ENCODE measurements at regions not wholly inside any gene's neighbourhood (a gene's known extent, or its start where the extent isn't known, plus 50 kb on each side); places are given as distances from the start of the nearest gene placed in this dataset.
A peak's percentile ranks its signal among the peaks of the same experiment; 100 is the strongest.

GRCh38 chr3:164460851-164461250, 617.4 kb downstream of the SI start:
- POLR2A ChIA-PET, result no interaction called here
- RAD21 ChIA-PET (ENCODE audit: low non-redundant PET in 1 of 2, low total read pairs in 2 of 2, uncharacterized antibody in 2 of 2, unreplicated experiment in 2 of 2), result no interaction called here
- no peaks in the 10 kb centered on the region for H3K4me1 ChIP-seq (ENCODE audit: control insufficient read depth in 1 of 2, insufficient read depth in 2 of 2, low read length in 2 of 2)
- no peaks in the 10 kb centered on the region for H3K27me3 ChIP-seq (ENCODE audit: insufficient read depth, low read length)
- H3K27ac ChIP-seq (ENCODE audit: low read depth, low read length), result no peak overlapping the region
- no peaks in the 10 kb centered on the region for H3K9me2 ChIP-seq (ENCODE audit: insufficient read depth)
- no peak for DNase-seq (ENCODE audit: low read depth, low spot score)
- H3K36me3 ChIP-seq (ENCODE audit: control insufficient read depth in 1 of 2, insufficient read depth in 2 of 2, low read length in 2 of 2), result no peaks in the 10 kb centered on the region
- no peak overlapping the region for H3K9ac ChIP-seq (ENCODE audit: low read length)
- no peak for TF ChIP-seq CEBPB (IDR thresholded peaks at IDR 0.05; ENCODE audit: low read depth)
- no peak for TF ChIP-seq EZH2phosphoT487 (IDR thresholded peaks at IDR 0.05; ENCODE audit: borderline replicate concordance)
- no peak for TF ChIP-seq POLR2A (IDR thresholded peaks at IDR 0.05; ENCODE audit: borderline replicate concordance, extremely low read depth, insufficient read depth, insufficient read length)
- TF ChIP-seq TCF7L2 (IDR thresholded peaks at IDR 0.05; ENCODE audit: borderline replicate concordance, extremely low read depth, insufficient read depth, insufficient read length), result no peak
- no peak for TF ChIP-seq CBX3 (IDR thresholded peaks at IDR 0.05; ENCODE audit: low read depth)
- TF ChIP-seq EZH2 (IDR thresholded peaks at IDR 0.05), result no peak
- TF ChIP-seq ZNF274 (IDR thresholded peaks at IDR 0.05; ENCODE audit: low read depth, low read length), result no peak
- TF ChIP-seq ZFX (IDR thresholded peaks at IDR 0.05), result no peak
- H3K4me3 ChIP-seq (replicated peaks in 1 of 2; ENCODE audit: low read depth in 1 of 2, low read length in 2 of 2), result no peak overlapping the region
- ATAC-seq, result no peak
- no TSS peak for BruUV-seq (replicated peaks)
- no peaks in the 10 kb centered on the region for H4K20me1 ChIP-seq (ENCODE audit: insufficient read depth)
- peak overlapping the region; percentile 60 for H2AFZ ChIP-seq (ENCODE audit: low read depth, low read length, poor library complexity, severe bottlenecking)
- H3K79me2 ChIP-seq (ENCODE audit: insufficient read depth, low read length), result no peaks in the 10 kb centered on the region
- H3K4me2 ChIP-seq (ENCODE audit: low read length), result no peak overlapping the region
- intact Hi-C loops (cut with micrococcal nuclease), result no loop called here
- no peaks in the 10 kb centered on the region for H3K9me3 ChIP-seq (ENCODE audit: control insufficient read depth in 1 of 2, insufficient read depth in 1 of 2, low read depth in 1 of 2, low read length in 2 of 2)
- CTCF ChIA-PET, result no interaction called here

DNA sequence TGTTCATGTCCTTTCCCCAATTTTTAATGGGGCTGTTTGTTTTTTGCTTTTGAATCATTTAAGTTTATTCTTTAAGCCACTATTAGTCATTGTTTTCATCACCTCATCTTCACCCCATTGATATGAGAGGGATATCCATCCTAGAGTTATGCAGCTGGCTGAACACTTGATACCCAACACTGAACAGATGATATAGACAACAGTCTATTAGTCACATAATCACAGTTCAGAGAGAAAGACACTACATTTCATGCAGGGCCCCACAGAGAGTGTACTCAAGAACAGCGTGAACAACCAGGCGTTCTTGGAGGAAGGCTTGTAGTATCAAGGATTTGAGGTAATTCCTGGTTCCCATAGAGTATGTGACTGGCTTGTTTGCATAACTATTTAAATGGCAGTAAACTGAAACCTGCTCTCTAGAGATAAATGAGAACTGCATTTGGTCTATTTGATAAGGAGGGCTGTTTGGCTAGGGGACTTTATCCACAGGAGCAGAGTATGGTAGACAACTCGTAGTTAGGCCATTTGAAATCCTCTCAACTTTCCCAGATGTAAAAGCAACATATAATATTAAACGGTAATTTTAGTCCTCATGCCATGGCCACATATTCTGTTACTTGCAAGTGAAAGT, 618.7 kb downstream of the SI start:
- ChIA-PET POLR2A (no interaction called here), CTCF (no interaction called here), RAD21 (ENCODE audit: low non-redundant PET in 1 of 2, low total read pairs in 2 of 2, uncharacterized antibody in 2 of 2, unreplicated experiment in 2 of 2) (no interaction called here)
- Histone ChIP-seq H3K27ac (ENCODE audit: low read depth, low read length) (no peak overlapping the region), H3K27me3 (ENCODE audit: insufficient read depth, low read length) (no peaks in the 10 kb centered on the region), H3K4me2 (ENCODE audit: low read length) (no peak overlapping the region), H4K20me1 (ENCODE audit: insufficient read depth) (no peaks in the 10 kb centered on the region), H3K9ac (ENCODE audit: low read length) (no peak overlapping the region), H3K79me2 (ENCODE audit: insufficient read depth, low read length) (no peaks in the 10 kb centered on the region), H3K4me1 (ENCODE audit: control insufficient read depth in 1 of 2, insufficient read depth in 2 of 2, low read length in 2 of 2) (no peaks in the 10 kb centered on the region), H2AFZ (ENCODE audit: low read depth, low read length, poor library complexity, severe bottlenecking) (peak overlapping the region; percentile 61), H3K9me2 (ENCODE audit: insufficient read depth) (no peaks in the 10 kb centered on the region), H3K4me3 (replicated peaks in 1 of 2; ENCODE audit: low read depth in 1 of 2, low read length in 2 of 2) (no peak overlapping the region), H3K36me3 (ENCODE audit: control insufficient read depth in 1 of 2, insufficient read depth in 2 of 2, low read length in 2 of 2) (no peaks in the 10 kb centered on the region), H3K9me3 (ENCODE audit: control insufficient read depth in 1 of 2, insufficient read depth in 1 of 2, low read depth in 1 of 2, low read length in 2 of 2) (no peaks in the 10 kb centered on the region)
- intact Hi-C loops (cut with micrococcal nuclease), result no loop called here
- TF ChIP-seq POLR2A (IDR thresholded peaks at IDR 0.05; ENCODE audit: borderline replicate concordance, extremely low read depth, insufficient read depth, insufficient read length), result no peak
- TF ChIP-seq, protein P1, sequence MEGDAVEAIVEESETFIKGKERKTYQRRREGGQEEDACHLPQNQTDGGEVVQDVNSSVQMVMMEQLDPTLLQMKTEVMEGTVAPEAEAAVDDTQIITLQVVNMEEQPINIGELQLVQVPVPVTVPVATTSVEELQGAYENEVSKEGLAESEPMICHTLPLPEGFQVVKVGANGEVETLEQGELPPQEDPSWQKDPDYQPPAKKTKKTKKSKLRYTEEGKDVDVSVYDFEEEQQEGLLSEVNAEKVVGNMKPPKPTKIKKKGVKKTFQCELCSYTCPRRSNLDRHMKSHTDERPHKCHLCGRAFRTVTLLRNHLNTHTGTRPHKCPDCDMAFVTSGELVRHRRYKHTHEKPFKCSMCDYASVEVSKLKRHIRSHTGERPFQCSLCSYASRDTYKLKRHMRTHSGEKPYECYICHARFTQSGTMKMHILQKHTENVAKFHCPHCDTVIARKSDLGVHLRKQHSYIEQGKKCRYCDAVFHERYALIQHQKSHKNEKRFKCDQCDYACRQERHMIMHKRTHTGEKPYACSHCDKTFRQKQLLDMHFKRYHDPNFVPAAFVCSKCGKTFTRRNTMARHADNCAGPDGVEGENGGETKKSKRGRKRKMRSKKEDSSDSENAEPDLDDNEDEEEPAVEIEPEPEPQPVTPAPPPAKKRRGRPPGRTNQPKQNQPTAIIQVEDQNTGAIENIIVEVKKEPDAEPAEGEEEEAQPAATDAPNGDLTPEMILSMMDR (IDR thresholded peaks at IDR 0.05 in 2 of 3, conservative IDR thresholded peaks at IDR 0.05 in 1 of 3; ENCODE audit: borderline replicate concordance in 1 of 3, insufficient read depth in 1 of 3, low read depth in 2 of 3, low read length in 2 of 3), result no peak
- no peak for TF ChIP-seq EZH2 (IDR thresholded peaks at IDR 0.05)
- TF ChIP-seq SRF (IDR thresholded peaks at IDR 0.05; ENCODE audit: low read depth), result no peak
- no peak for TF ChIP-seq ZNF274 (IDR thresholded peaks at IDR 0.05; ENCODE audit: low read depth, low read length)
- TF ChIP-seq ATF3 (IDR thresholded peaks at IDR 0.05), result no peak
- no peak for TF ChIP-seq CEBPB (IDR thresholded peaks at IDR 0.05; ENCODE audit: low read depth)
- DNase-seq (ENCODE audit: low read depth, low spot score), result no peak
- BruUV-seq (replicated peaks), result no TSS peak
- ATAC-seq, result no peak

Data from HCT116 (cell line).